ENCODE measurements at regions not wholly inside any gene's neighbourhood (a gene's known extent, or its start where the extent isn't known, plus 50 kb on each side); places are given as distances from the start of the nearest gene placed in this dataset.
"Not testable (repeated sequence)": the region's sequence is repeated elsewhere in the genome, so short reads cannot be mapped to it uniquely, and the experiment has no call there.

DNA sequence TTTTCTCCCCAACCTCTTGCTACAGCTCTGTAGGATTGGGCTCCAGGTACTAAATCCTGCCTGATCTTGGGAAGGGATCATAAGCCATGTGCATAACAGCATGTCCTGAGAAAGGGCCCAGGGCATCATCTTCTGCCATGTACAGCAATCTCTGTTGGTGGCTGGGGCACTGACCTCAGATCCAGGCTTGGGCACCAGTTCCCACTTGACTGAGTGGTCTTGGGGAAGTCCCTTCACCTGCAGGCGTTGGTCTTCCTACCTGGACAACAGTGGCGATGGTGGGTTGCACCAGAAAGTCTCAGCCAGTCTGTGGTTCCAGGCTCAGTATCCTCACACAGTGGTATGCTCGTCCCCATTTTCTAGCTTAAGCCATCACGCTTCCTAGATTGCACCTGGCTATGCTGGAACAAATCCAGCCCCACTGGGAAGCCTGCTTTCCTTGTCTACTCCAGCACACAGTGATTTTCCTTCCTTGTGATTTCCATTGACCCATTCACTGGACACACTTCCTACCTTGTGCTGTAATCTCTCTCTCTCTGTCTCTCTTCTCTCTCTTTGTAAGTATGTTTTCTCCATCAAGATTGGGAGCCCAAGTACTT is 121.7 kb upstream of the PITX1 start:
- DNase-seq = no peak

DNA sequence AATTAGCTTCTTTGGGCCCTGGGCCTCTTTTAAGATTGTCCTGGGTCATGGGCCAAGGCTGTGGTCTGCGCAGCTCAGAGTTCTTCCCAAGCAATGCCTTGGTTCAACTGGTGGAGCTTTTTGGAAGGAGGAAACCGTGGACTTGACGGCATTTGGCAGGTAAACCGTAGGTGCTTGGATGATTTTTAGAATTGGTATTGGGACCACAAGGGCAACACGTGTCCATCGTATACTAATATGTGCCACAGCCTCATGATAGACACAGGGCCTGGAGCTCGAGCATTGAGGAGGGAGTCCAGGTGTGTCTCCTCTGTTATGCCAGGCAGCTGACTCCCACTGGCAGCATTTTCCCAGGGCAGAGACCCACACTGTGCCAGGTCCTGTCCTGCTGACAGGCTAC is 120.9 kb upstream of the PITX1 start:
- DNase-seq = no peak

GRCh38 chr5:135154197-135154596 is 120.2 kb upstream of the PITX1 start:
- no peak for DNase-seq

DNA sequence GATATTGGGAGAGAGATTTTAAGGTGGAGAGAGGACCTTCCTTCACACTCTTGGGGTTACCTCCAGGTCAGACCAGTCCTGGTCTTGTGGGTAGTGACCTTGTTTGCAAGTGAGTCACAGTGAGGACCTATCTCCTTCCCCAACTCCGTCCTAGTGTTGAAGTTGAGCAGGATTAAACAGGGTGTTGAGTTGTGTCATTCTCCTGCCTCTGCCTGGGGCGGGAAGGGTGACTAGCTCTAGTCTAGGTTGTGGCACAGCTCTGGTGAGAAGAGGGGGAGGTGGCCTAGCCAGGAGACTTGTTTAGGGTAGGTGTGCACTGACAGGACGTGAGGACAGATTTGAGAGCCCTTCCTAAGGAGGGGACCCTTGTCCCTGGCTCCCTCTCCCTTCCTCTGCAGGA is 119.6 kb upstream of the PITX1 start:
- DNase-seq = no peak

DNA sequence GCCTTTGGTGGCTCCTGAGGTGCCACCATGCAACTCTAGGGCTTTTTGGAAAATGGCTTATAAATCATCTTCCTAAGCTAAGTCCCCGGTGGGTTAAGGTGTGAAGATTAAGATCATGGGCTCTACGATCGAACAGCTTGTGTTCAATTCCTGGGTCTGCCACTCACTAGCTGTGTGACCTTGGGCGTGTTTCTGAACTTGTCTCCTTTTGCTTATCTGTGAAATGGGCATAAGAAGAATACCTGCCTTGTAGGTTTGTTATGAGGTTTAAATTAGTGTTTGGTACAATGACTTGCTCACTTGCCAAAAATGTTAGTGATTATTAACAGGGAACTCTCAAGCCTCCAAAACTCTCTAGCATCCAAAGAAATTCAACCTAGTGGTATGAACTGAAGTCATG is 119.2 kb upstream of the PITX1 start:
- no peak for DNase-seq

GRCh38 chr5:135151660-135152059 is 117.6 kb upstream of the PITX1 start:
- DNase-seq = not testable (repeated sequence)

DNA sequence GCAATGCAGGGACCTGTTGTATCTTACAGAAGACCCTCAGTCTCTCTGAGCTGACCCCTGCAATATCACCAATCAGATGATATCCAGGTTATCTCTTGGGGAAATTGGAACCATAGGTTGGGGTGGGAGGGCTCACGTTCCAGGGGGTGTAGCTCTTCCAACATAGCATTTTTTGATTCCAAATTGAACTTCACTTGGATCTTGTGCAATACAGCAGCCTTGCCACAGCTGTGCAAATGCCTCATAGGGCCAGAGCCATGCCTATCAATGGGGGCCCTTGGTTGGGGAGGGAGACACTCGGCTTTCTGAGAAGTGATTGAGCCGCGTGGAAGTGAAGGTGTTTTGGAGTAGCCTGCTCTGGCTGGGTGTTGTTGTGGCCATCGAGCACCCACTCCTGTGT is 117.2 kb upstream of the PITX1 start:
- DNase-seq = no peak

- no peak for DNase-seq
Observed at GRCh38 chr5:135150767-135151166, 116.7 kb upstream of the PITX1 start.

DNA sequence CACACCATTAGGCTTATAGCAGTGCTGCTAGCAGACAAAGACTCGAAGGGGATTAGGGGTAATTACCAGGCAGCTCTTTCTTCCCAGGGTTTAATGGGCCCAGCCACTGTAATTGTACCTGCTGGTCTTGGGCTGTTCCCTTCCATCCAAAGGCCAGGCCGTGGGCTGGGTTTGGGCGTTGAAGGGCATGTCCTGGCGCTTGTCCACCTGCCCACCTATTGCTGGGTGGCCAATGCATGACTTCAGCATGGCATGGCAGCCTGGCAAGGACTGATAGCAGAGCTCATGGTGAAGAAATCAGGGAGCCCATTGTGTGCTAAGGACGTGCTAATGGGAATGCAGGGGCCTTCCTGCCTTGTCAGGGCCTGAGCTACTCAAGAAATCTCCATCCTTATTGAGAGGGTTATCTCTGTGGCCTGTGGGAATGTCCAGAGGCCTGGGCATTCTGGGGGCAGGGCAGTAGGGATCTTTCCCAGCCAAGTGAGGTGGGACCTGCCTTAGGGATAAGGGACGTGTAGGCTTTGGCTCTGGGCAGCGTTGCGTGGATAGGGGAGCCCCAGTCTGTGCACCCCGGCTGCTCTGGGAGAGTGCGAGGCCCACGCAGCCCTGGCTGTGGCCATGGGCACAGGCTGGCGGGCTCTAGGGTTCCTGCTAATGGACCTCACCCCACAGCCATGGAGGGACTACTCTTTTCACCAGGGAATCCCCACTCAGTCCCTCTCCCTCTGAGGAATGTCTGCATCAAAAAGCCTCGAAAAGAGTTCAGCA is 116.1 kb upstream of the PITX1 start:
- DNase-seq = no peak

DNA sequence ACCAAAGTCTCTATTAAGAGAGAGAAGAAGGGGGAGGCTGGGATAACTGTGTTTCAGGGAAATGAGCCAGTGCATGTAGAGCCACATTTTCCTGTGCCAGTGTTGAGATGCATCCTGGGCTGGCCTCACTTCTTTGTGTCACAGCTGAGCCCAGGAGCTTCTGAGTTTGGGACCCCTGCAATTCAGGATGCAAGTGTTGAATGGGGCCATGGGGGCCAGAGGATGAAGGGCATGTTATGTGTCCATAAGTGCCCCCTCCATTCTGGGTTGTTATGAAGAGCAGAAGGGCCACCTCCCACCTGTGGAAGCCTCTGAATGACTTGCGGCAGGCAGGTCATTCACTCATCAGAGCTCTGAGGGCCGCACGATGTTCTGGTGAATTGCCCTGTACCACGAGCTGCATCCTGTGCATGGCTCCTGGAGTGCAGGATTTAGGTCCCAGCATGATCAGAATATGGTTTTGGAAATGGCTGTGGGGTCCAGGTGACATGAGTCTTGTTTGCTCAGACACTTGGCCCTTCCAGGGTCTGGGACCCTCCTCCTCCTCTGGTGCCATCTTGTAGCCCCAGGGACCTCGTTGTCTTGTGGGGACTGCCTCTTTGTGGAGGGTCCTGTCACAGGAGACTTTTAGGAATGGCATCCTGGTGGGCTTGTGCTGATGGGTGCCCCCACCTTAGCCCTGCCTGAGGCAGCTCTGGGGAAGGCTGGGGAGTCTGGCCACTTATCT is 115.4 kb upstream of the PITX1 start:
- no peak for DNase-seq

DNA sequence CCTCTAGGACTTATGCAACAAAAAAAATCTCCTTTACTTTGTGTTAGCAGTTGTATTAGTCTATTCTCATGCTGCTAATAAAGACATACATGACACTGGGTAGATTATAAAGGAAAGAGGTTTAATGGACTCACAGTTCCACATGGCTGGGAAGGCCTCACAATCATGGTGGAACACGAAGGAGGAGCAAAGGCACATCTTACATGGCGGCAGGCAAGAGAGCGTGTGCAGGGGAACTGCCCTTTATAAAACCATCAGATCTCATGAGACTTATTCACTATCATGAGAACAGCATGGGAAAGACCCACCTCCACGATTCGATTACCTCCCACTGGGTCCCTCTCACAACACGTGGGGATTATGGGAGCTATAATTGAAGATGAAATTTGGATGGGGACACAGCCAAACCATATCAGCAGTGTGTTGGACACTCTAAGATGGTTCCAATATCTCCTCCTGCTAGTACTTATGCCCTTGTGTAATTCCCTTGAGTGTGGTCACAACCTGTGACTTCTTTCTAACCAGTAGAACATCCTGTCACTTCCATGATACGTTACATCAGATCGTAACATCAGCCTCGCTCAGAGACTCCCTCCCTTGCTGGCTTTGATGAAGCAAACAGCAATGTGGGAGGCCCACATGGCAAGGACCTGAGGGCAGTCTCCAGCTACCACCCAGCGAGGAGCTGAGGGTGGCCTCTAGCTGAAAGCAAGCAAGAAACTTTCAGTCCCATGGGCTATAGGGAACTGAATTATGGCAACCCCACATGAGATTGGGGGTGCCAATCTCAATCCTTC is 113.5 kb upstream of the PITX1 start:
- no peak for DNase-seq

DNA sequence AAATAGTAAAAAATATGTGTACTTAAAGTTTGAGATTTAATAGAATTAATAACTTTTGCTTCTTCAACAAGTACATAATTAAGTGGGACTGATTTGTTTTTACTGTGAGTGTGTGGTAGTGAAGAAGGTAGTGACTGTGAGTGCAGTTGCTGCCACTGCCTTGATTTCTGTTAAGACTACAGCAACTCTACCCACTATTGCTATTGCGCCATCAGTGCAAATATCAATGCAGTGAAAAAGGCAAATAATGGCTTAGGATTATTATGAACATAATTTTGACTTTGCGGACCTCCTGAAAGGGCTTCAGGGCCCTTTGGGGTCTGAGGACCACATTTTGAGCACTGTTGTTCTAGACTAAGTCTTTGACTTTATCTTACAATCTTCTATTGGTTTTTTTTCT is 112.0 kb upstream of the PITX1 start:
- DNase-seq = no peak

DNA sequence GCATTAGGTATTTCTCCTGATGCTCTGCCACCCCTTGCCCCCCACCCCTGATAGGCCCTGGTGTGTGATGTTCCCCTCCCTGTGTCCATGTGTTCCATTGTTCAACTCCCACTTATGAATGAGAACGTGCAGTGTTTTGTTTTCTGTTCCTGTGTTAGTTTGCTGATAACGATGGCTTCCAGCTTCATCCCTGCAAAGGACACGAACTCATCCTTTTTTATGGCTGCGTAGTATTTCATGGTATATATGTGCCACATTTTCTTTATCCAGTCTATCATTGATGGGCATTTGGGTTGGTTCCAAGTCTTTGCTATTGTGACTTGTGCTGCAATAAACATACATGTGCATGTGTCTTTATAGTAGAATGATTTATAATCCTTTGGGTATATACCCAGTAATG is 109.7 kb upstream of the PITX1 start:
- not testable (repeated sequence) for DNase-seq

DNA sequence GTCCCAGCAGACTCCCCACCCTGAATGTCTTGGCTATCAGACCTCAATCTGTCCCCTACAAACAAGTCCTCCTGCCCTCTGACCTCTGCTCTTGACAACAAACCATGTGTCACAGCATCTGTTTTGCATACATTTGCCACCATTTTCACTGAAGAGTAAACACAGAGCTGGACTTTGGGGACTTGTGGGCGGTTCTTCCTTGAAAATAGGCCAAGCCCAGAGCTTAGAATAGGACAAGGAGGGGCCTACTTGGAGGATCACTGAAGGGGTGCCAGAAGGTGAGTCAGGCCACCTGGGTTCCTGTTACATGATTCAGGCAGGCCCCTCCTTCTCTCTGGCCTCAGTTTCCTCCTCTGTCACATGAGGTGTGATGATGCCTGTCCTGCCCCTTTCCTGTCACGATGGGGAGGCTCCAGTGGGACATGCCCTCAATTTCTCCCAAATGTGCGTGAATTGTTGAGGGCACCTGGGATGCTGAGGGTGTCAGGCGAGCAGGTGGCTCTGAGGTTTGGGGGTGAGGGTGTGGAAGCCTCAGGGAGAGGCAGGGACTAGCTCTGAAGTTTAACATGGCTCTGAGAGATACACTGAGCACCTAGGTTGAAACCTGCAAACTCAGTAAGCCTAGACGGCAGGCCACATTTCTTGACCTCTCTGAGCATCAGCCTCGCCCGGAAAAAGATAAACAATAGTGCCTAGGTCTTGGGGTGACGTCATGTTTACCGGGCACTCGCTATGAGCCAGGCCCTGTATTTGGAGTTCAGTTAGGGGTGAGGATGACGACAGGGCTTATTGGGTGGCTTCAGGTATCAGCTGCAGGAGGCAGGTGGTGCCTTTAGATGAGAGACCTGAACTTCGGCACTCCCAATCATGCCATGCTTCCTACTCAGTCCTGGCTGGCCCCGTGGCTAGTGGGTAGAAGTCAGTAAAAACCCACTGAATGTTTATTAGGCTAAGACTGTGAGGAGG is 107.6 kb upstream of the PITX1 start:
- DNase-seq = peak; percentile 33

DNA sequence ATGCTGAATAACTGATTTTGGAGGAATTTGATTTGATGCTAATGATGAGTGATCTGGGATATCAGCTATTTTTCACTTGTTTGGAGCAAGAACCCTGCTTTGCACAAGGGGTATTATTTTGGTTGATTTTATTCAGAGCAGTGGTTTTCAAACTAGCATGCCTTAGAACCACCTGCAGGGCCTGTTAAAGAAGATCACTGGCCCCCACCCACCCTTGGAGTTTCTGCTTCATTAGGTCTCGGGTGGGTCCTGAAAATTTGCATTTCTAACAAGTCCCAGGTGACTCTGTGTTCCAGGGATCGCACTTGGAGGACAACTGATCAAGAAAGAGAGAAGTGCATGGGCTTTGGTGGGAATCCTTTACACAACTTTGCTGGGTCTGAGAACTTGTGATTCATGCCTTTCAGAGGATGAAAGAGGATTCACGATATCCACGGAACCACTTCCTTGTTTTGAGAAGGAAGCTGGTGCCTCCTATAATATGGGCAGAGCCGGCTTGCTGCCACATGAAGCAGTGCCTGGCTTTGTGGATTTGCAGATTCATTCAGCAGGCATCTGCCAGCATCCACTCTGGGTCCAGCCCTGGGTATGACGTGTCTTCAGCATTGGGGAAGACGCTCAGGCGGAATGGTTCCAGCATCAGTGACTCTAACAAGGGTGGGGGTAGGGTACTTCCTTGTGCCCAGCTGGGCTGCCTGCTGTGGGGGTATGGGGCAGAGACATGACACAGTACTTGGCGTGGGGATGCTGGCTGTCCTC is 106.6 kb upstream of the PITX1 start:
- peak; percentile 98 for DNase-seq

DNA sequence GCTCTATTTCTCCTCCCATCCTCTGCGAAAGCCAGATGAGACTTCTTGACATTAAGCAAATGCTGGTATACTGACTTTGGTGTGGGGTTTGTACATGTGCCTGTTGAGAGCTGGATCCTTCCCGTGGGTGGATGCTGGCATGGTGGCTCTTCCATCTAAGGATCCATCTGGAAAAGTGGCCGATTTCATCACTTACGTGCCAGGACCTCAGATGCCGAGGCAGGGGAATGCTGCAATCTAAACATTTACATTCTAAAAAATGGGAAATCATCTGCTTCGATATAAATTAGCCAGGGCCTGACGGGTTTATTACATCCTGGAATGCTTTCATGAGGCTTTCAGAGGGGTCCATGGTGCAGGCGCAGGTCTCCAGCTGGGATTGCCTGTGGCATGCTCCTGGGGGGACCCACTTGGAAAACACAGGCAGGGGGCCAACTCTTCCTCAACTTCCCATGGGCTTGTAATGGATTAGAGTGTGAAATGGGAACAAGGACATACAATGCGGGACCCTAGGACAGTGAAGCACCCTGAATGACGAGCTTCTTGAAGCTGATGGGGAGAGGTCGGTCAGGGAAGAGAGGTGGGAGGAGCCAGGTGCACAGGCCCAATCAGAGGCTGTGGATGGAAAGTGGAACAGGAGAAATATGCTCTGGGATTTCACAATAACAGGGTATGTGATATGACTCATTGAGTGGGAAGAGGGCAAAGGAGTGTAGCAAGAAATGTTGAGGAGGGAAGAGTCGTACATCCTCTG is 105.5 kb upstream of the PITX1 start:
- DNase-seq = peak; percentile 95

- peak; percentile 81 for DNase-seq
Observed at GRCh38 chr5:135138116-135138850, 104.3 kb upstream of the PITX1 start.

DNA sequence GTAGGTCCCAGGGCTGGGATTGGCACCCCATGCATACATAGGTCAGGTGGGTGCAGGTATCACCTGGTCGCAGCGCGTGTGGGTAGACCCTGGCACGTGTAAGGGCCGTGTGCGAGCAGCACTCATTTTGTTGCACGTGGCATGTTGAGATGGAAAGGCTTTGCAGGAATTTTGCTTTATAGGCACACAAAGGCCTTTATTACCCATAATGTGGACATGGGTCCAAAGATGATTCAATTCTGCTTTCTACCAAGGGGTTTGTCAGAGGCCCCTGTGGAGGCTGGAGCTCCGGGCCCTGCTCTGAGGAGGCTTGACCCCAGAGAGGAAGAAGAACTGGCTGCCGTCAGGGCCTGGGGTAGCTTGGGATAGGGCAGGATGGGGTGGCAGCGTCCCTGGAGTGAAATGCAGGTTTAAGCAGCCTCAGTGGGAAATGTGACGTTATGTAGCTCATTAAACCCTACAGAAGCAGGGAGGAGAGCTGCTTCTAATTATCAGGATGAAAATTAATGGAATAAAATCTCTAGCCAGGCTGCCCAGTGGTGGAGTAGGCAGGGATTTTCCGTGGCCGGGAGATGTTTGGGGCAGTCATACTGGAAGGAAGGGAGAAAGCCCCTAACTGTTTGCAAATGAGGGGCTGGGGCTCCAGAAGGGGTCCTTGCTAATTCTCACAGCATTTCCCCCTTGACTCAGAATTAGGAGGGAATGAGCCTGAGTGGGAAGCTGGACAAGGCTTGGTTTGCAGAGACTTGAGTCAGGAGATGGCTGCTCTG is 103.3 kb upstream of the PITX1 start:
- no peak for DNase-seq

GRCh38 chr5:135136546-135136945 is 102.5 kb upstream of the PITX1 start:
- no peak for DNase-seq

All from NCI-H226 (cell line).